SHP77 (cell line): ENCODE measurements at regions not wholly inside any gene's neighbourhood (a gene's known extent, or its start where the extent isn't known, plus 50 kb on each side); places are given as distances from the start of the nearest gene placed in this dataset.

Experiments used
- DNase-seq, 2 experiments: peaks; one replicate each; lab custom pipeline; 2025; lab: John Stamatoyannopoulos, UW

GRCh38 chr2:222797871-222798270 lies 63.0 kb upstream of the ACSL3 start:
- DNase-seq, result no peak

GRCh38 chr2:222798528-222798927 lies 62.3 kb upstream of the ACSL3 start:
- no peak for DNase-seq

GRCh38 chr2:222799262-222799918 lies 61.4 kb upstream of the ACSL3 start:
- no peak for DNase-seq

- peak in 1 of 2 experiments; percentile 6 for DNase-seq
Measured at GRCh38 chr2:222802514-222803196, 58.2 kb upstream of the ACSL3 start.

GRCh38 chr2:222804351-222804750 lies 56.5 kb upstream of the ACSL3 start:
- no peak for DNase-seq

GRCh38 chr2:222805591-222806304 lies 55.1 kb upstream of the ACSL3 start:
- peak in 1 of 2 experiments; percentile 5 for DNase-seq

GRCh38 chr2:222806526-222807137 lies 54.2 kb upstream of the ACSL3 start:
- no peak for DNase-seq

- DNase-seq, result no peak
Measured at GRCh38 chr2:222807431-222807830, 53.4 kb upstream of the ACSL3 start.

GRCh38 chr2:222809582-222809981 lies 51.3 kb upstream of the ACSL3 start:
- DNase-seq, result no peak

GRCh38 chr2:222810044-222810443 lies 50.8 kb upstream of the ACSL3 start:
- no peak for DNase-seq
